ENCODE measurements at regions not wholly inside any gene's neighbourhood (a gene's known extent, or its start where the extent isn't known, plus 50 kb on each side); places are given as distances from the start of the nearest gene placed in this dataset. TPM values are rescaled to one million over a fixed set of nuclear protein-coding genes. Genes with fewer than 3 reads are reported as not detected.

DNA sequence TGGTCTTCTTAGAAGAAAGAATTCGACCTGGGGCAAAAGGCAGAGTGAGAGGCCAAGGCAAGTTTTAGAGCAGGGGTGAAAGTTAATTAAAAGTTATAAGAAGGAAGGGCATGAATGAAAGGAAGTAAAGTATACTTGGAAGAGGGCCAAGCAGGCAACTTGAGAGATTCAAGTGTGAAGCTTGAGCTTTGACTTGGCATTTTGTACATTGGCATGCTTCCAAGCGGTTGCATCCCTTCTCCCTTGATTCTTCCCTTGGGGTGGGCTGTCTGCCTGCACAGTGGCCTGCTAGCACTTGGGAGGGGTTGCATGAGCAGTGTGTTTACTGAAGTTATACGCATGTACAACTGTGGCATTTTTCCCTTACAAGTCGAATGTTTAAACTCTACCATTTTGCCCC, 74.8 kb upstream of the MGAT4C start:
- no peak overlapping the region for H3K4me2 ChIP-seq

DNA sequence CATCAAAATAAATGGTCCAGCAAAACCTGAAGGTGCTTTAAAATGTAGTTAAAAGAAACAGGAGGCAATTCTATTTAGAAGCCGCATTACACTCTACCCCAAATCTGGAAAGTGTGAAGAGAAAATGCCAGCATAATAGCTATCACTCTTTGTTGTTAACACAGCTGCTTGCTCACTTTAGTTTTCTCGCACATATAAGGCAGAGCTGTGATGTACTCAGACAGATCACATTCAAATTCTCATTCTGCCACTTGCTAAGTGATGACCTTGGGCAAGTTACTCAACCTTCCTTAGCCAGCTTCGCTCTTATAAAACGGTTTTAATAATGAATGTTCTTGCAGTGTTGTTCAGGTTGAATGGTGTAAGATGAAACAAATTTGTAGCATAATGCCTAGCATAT, 56.0 kb upstream of the MGAT4C start:
- Mint-ChIP-seq H3K9me3 (no peaks in the 10 kb centered on the region), H3K4me1 (no peaks in the 10 kb centered on the region), H3K27ac (no peak overlapping the region), H3K36me3 (no peaks in the 10 kb centered on the region), H3K4me3 (no peak overlapping the region), H3K27me3 (ENCODE audit: insufficient read depth, low read depth) (peaks cover 2% of the 10 kb centered on the region)
- Histone ChIP-seq H3K4me1 (no peaks in the 10 kb centered on the region), H3K4me3 (no peak overlapping the region), H3K27me3 (no peaks in the 10 kb centered on the region), H2AFZ (replicated peaks) (peak overlapping the region; percentile 7), H4K20me1 (ENCODE audit: low read depth) (no peaks in the 10 kb centered on the region), H3K9ac (no peak overlapping the region), H3K79me2 (ENCODE audit: low read depth) (no peaks in the 10 kb centered on the region), H3K36me3 (no peaks in the 10 kb centered on the region), H3K27ac (no peak overlapping the region), H3K4me2 (no peak overlapping the region), H3F3A (ENCODE audit: low read depth) (no peaks in the 10 kb centered on the region), H3K9me3 (ENCODE audit: low read depth) (no peaks in the 10 kb centered on the region)
- TF ChIP-seq EZH2phosphoT487 (IDR thresholded peaks at IDR 0.05) (no peak), EZH2 (IDR thresholded peaks at IDR 0.05) (no peak)
- TF ChIP-seq, protein P1, sequence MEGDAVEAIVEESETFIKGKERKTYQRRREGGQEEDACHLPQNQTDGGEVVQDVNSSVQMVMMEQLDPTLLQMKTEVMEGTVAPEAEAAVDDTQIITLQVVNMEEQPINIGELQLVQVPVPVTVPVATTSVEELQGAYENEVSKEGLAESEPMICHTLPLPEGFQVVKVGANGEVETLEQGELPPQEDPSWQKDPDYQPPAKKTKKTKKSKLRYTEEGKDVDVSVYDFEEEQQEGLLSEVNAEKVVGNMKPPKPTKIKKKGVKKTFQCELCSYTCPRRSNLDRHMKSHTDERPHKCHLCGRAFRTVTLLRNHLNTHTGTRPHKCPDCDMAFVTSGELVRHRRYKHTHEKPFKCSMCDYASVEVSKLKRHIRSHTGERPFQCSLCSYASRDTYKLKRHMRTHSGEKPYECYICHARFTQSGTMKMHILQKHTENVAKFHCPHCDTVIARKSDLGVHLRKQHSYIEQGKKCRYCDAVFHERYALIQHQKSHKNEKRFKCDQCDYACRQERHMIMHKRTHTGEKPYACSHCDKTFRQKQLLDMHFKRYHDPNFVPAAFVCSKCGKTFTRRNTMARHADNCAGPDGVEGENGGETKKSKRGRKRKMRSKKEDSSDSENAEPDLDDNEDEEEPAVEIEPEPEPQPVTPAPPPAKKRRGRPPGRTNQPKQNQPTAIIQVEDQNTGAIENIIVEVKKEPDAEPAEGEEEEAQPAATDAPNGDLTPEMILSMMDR (IDR thresholded peaks at IDR 0.05) = no peak
- no peak for DNase-seq (ENCODE audit: low spot score)

More for the DNA sequence above, 74.8 kb upstream of the MGAT4C start:
- H3K79me2 ChIP-seq (ENCODE audit: low read depth) = no peaks in the 10 kb centered on the region
- H3K9me3 ChIP-seq (ENCODE audit: low read depth) = no peaks in the 10 kb centered on the region
- Mint-ChIP-seq H3K9me3 (no peaks in the 10 kb centered on the region), H3K36me3 (no peaks in the 10 kb centered on the region), H3K27me3 (ENCODE audit: insufficient read depth, low read depth) (peaks cover 2% of the 10 kb centered on the region), H3K4me1 (peaks cover 9% of the 10 kb centered on the region), H3K4me3 (no peak overlapping the region), H3K27ac (no peak overlapping the region)
- H3K4me3 ChIP-seq = no peak overlapping the region
- H2AFZ ChIP-seq (replicated peaks) = peak overlapping the region; percentile 51
- TF ChIP-seq EZH2 (IDR thresholded peaks at IDR 0.05) (no peak), EZH2phosphoT487 (IDR thresholded peaks at IDR 0.05) (no peak)
- TF ChIP-seq, protein P1 (IDR thresholded peaks at IDR 0.05) = no peak
- H3K36me3 ChIP-seq = no peaks in the 10 kb centered on the region
- no peaks in the 10 kb centered on the region for H3K4me1 ChIP-seq
- no peak overlapping the region for H3K27ac ChIP-seq
- H3F3A ChIP-seq (ENCODE audit: low read depth) = no peaks in the 10 kb centered on the region
- no peaks in the 10 kb centered on the region for H4K20me1 ChIP-seq (ENCODE audit: low read depth)
- H3K27me3 ChIP-seq = no peaks in the 10 kb centered on the region
- H3K9ac ChIP-seq = no peak overlapping the region
- DNase-seq (ENCODE audit: low spot score) = no peak

Small RNAs in the stretch of these regions (small RNA-seq; reads per million reads assigned to genes)
- not detected for gene AC079598.2
- not detected for gene AC079598.3
- not detected for gene AC079598.4
- not detected for gene CYCSP30
